HEK293 (cell line): ENCODE measurements at regions not wholly inside any gene's neighbourhood (a gene's known extent, or its start where the extent isn't known, plus 50 kb on each side); places are given as distances from the start of the nearest gene placed in this dataset.

Experiments
- KLF16 ChIP-seq: fragments of 450-650 bp; formaldehyde crosslinking; IDR thresholded peaks from 2 replicates; pipeline ENCODE4 v1.5.1; 2017; ENCODE audit warnings: missing biosample characterization, missing genetic modification characterization
- OVOL3 ChIP-seq: fragments of 450-650 bp; formaldehyde crosslinking; IDR thresholded peaks from 2 replicates; pipeline ENCODE4 v1.5.1; 2016; ENCODE audit warnings: missing biosample characterization, missing genetic modification characterization
- SALL2 ChIP-seq: fragments of 450-650 bp; formaldehyde crosslinking; IDR thresholded peaks from 2 replicates; pipeline ENCODE4 v1.5.0; 2017; ENCODE audit warnings: missing biosample characterization, mild to moderate bottlenecking, missing genetic modification characterization, borderline replicate concordance
- TCF7L2 ChIP-seq: IDR thresholded peaks from 2 replicates; pipeline ENCODE4 v1.6.1; 2011; ENCODE audit warnings: low read depth, mild to moderate bottlenecking, inconsistent platforms, low read length, moderate library complexity, borderline replicate concordance
- ZBTB11 ChIP-seq: fragments of 450-650 bp; formaldehyde crosslinking; conservative IDR thresholded peaks from 2 replicates; pipeline ENCODE4 v1.5.1; 2016; ENCODE audit warnings: low read depth, missing biosample characterization, missing genetic modification characterization
- ZNF175 ChIP-seq: fragments of 450-650 bp; formaldehyde crosslinking; IDR thresholded peaks from 2 replicates; pipeline ENCODE4 v1.5.1; 2016; ENCODE audit warnings: missing biosample characterization, missing genetic modification characterization
- ZNF266 ChIP-seq: fragments of 450-650 bp; formaldehyde crosslinking; IDR thresholded peaks from 2 replicates; pipeline ENCODE4 v1.5.1; 2016; ENCODE audit warnings: missing biosample characterization, missing genetic modification characterization, low read depth
- ZNF311 ChIP-seq: fragments of 450-650 bp; formaldehyde crosslinking; IDR thresholded peaks from 2 replicates; pipeline ENCODE4 v1.5.1; 2017; ENCODE audit warnings: missing biosample characterization, missing genetic modification characterization, borderline replicate concordance
- ZNF623 ChIP-seq: fragments of 450-650 bp; formaldehyde crosslinking; IDR thresholded peaks from 2 replicates; pipeline ENCODE4 v1.5.1; 2016; ENCODE audit warnings: missing biosample characterization, missing genetic modification characterization
- ZNF677 ChIP-seq: fragments of 450-650 bp; IDR thresholded peaks from 2 replicates; pipeline ENCODE4 v1.5.0; 2018; ENCODE audit warnings: missing biosample characterization, mild to moderate bottlenecking, missing genetic modification characterization, moderate library complexity
- ZNF747 ChIP-seq: fragments of 450-650 bp; formaldehyde crosslinking; IDR thresholded peaks from 2 replicates; pipeline ENCODE4 v1.5.1; 2016; ENCODE audit warnings: missing biosample characterization, missing genetic modification characterization
- ZNF76 ChIP-seq: fragments of 450-650 bp; formaldehyde crosslinking; IDR thresholded peaks from 2 replicates; pipeline ENCODE4; 2016; ENCODE audit warnings: low read depth, missing biosample characterization, missing genetic modification characterization, borderline replicate concordance
- ZNF830 ChIP-seq: fragments of 450-650 bp; IDR thresholded peaks from 2 replicates; pipeline ENCODE4 v1.5.0; 2018; ENCODE audit warnings: missing biosample characterization, missing genetic modification characterization, low read depth, mild to moderate bottlenecking, moderate library complexity
- TF ChIP-seq, protein P1 (sequence below): fragments of 450-650 bp; formaldehyde crosslinking; IDR thresholded peaks from 2 replicates; pipeline ENCODE4 v1.5.1; 2016; ENCODE audit warnings: missing biosample characterization, missing genetic modification characterization

DNA sequence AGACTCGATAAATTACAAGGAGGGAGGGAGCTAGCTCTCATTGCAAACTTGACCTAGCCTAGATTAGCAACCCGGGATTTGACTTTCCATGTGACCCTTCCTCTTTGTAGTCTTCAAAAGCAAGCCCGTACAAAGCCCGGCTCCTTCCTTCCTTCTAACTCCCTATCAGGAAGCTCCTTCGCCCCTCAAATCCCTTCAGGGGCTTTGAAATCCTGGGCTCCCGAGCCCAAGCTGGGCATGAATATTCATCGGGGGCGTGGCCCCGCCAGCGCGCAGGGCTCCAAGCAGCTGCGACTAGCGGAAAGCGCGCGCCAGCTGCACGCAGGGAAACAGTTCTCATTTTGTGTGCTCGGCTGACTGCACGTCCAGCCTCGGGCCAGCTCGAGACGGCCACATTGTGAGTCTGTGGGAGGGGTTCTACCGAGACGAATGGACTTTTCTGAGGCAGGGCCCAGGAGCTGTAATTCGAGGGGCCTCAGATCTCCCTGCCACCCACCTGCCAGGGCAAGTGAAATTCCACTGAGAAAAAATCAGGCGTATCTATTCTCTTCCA lies 84.0 kb upstream of the PELI1 start:
- TF ChIP-seq ZNF747 (tag by site-specific recombination) = no peak
- TF ChIP-seq ZNF311 (tag by site-specific recombination) = no peak
- TF ChIP-seq, protein P1, sequence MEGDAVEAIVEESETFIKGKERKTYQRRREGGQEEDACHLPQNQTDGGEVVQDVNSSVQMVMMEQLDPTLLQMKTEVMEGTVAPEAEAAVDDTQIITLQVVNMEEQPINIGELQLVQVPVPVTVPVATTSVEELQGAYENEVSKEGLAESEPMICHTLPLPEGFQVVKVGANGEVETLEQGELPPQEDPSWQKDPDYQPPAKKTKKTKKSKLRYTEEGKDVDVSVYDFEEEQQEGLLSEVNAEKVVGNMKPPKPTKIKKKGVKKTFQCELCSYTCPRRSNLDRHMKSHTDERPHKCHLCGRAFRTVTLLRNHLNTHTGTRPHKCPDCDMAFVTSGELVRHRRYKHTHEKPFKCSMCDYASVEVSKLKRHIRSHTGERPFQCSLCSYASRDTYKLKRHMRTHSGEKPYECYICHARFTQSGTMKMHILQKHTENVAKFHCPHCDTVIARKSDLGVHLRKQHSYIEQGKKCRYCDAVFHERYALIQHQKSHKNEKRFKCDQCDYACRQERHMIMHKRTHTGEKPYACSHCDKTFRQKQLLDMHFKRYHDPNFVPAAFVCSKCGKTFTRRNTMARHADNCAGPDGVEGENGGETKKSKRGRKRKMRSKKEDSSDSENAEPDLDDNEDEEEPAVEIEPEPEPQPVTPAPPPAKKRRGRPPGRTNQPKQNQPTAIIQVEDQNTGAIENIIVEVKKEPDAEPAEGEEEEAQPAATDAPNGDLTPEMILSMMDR (tag by site-specific recombination) = no peak
- no peak for TF ChIP-seq ZNF76 (tag by site-specific recombination)
- no peak for TF ChIP-seq OVOL3
- no peak for TF ChIP-seq ZNF623 (tag by site-specific recombination)
- TF ChIP-seq ZNF266 (tag by site-specific recombination) = no peak
- no peak for TF ChIP-seq ZNF830
- TF ChIP-seq ZNF175 = no peak
- TF ChIP-seq TCF7L2 = no peak
- no peak for TF ChIP-seq SALL2 (tag by site-specific recombination)
- TF ChIP-seq ZBTB11 (tag by site-specific recombination) = no peak
- no peak for TF ChIP-seq KLF16 (tag by site-specific recombination)
- no peak for TF ChIP-seq ZNF677
